OCI-LY1 (cell line): ENCODE measurements at regions not wholly inside any gene's neighbourhood (a gene's known extent, or its start where the extent isn't known, plus 50 kb on each side); places are given as distances from the start of the nearest gene placed in this dataset.

Source experiments
- EZH2 ChIP-seq: fragments of 200-600 bp; sonication (generic), shearing (Covaris generic); IDR thresholded peaks from 2 replicates; pipeline ENCODE4 v1.8.0; 2017; ENCODE audit warnings: borderline replicate concordance, mixed run types, mild to moderate bottlenecking, antibody characterized with exemption, low read length, moderate library complexity, mixed read lengths
- TF ChIP-seq, protein P1 (sequence below): fragments of 200-600 bp; sonication (generic), shearing (Covaris generic); IDR thresholded peaks from 2 replicates; pipeline ENCODE4 v1.5.1; 2017; ENCODE audit warnings: mild to moderate bottlenecking, antibody characterized with exemption, low read length, moderate library complexity, mixed read lengths

DNA sequence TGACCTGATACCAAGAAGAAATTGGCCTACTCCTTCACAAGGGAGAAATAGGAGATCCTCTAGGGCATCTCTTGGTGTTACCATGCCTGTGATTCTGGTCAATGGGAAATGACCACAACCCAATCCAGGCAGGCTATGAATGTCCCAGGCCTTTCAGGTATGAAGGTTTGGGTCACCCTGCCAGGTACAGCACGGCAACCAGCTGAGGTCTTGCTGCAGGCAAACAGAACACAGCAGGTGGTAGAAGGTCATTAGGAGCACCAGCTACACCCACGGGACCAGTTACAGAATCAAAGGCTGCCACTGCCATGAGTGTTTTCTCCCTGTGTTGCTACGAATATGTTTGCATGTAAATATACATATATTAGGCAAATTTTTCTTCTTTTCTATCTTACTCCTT, 202.3 kb downstream of the ERMARD start:
- no peak for TF ChIP-seq EZH2
- TF ChIP-seq, protein P1, sequence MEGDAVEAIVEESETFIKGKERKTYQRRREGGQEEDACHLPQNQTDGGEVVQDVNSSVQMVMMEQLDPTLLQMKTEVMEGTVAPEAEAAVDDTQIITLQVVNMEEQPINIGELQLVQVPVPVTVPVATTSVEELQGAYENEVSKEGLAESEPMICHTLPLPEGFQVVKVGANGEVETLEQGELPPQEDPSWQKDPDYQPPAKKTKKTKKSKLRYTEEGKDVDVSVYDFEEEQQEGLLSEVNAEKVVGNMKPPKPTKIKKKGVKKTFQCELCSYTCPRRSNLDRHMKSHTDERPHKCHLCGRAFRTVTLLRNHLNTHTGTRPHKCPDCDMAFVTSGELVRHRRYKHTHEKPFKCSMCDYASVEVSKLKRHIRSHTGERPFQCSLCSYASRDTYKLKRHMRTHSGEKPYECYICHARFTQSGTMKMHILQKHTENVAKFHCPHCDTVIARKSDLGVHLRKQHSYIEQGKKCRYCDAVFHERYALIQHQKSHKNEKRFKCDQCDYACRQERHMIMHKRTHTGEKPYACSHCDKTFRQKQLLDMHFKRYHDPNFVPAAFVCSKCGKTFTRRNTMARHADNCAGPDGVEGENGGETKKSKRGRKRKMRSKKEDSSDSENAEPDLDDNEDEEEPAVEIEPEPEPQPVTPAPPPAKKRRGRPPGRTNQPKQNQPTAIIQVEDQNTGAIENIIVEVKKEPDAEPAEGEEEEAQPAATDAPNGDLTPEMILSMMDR = no peak
